Neutrophil (primary cell): ENCODE measurements at regions not wholly inside any gene's neighbourhood (a gene's known extent, or its start where the extent isn't known, plus 50 kb on each side); places are given as distances from the start of the nearest gene placed in this dataset.

Source experiments
- H3K27ac ChIP-seq: fragments of 200-600 bp; sonication (generic); 2 replicates; pipeline ENCODE4 v1.5.1; 2016; ENCODE audit warnings: mild to moderate bottlenecking, moderate library complexity
- H3K27me3 ChIP-seq: fragments of 200-600 bp; sonication (generic); 2 replicates; pipeline ENCODE4 v1.6.0; 2016; ENCODE audit warnings: mild to moderate bottlenecking
- H3K36me3 ChIP-seq: fragments of 200-600 bp; sonication (generic); 2 replicates; pipeline ENCODE4 v1.5.1; 2017
- H3K4me1 ChIP-seq, 2 experiments: fragments of 200-600 bp in 1 of 2; sonication (generic) in 1 of 2; 1 replicate in 1 of 2; 2 replicates in 1 of 2; pipeline versions ENCODE4 v1.5.1 to v1.6.1; 2013 to 2016; ENCODE audit warnings: low read depth in 1 of 2, low read length in 1 of 2, mild to moderate bottlenecking in 1 of 2, moderate library complexity in 1 of 2; ENCODE audit not compliant: control insufficient read depth in 1 of 2, insufficient read depth in 1 of 2
- H3K4me3 ChIP-seq, 2 experiments: fragments of 200-600 bp in 1 of 2; sonication (generic) in 1 of 2; 1 replicate in 1 of 2; 2 replicates in 1 of 2; pipeline ENCODE4 v1.5.1; 2013 to 2016; ENCODE audit warnings: low read depth in 1 of 2, low read length in 1 of 2, mild to moderate bottlenecking in 1 of 2, moderate library complexity in 1 of 2
- H3K9me3 ChIP-seq: fragments of 200-600 bp; sonication (generic); 2 replicates; pipeline ENCODE4 v1.5.1; 2016
- TF ChIP-seq, protein P1 (sequence below): fragments of 200-600 bp; sonication (generic); IDR thresholded peaks from 2 replicates; pipeline ENCODE4 v1.5.1; 2016; ENCODE audit warnings: antibody characterized with exemption

DNA sequence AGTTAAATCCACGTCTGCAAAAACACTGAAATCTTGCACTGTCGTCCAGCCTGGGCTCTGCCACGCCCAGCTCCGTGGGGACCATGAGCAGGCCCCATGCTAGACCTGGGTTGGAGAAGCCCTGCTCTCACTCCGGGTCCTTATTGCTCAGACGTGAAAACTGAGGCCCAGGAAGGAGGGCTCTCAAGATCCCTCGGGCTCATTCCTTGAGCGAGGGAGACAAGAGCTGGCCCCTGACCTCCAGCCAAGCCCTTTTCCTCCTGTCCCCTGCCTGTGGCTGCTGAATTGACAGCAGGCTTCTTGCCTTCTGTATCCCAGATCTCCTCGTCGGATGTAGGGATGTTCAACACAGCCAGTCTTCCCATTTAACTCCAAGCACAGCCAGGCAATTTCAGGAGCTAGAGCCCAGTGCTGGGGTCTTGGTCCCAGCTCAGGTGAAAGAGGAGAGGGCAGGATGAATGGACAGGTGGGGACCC, 109.5 kb downstream of the CPZ start:
- Histone ChIP-seq H3K27ac (no peak overlapping the region), H3K27me3 (peaks cover 29% of the 10 kb centered on the region), H3K36me3 (no peaks in the 10 kb centered on the region), H3K4me1 (no peaks in the 10 kb centered on the region), H3K9me3 (no peaks in the 10 kb centered on the region), H3K4me3 (no peak overlapping the region)
- TF ChIP-seq, protein P1, sequence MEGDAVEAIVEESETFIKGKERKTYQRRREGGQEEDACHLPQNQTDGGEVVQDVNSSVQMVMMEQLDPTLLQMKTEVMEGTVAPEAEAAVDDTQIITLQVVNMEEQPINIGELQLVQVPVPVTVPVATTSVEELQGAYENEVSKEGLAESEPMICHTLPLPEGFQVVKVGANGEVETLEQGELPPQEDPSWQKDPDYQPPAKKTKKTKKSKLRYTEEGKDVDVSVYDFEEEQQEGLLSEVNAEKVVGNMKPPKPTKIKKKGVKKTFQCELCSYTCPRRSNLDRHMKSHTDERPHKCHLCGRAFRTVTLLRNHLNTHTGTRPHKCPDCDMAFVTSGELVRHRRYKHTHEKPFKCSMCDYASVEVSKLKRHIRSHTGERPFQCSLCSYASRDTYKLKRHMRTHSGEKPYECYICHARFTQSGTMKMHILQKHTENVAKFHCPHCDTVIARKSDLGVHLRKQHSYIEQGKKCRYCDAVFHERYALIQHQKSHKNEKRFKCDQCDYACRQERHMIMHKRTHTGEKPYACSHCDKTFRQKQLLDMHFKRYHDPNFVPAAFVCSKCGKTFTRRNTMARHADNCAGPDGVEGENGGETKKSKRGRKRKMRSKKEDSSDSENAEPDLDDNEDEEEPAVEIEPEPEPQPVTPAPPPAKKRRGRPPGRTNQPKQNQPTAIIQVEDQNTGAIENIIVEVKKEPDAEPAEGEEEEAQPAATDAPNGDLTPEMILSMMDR: no peak

DNA sequence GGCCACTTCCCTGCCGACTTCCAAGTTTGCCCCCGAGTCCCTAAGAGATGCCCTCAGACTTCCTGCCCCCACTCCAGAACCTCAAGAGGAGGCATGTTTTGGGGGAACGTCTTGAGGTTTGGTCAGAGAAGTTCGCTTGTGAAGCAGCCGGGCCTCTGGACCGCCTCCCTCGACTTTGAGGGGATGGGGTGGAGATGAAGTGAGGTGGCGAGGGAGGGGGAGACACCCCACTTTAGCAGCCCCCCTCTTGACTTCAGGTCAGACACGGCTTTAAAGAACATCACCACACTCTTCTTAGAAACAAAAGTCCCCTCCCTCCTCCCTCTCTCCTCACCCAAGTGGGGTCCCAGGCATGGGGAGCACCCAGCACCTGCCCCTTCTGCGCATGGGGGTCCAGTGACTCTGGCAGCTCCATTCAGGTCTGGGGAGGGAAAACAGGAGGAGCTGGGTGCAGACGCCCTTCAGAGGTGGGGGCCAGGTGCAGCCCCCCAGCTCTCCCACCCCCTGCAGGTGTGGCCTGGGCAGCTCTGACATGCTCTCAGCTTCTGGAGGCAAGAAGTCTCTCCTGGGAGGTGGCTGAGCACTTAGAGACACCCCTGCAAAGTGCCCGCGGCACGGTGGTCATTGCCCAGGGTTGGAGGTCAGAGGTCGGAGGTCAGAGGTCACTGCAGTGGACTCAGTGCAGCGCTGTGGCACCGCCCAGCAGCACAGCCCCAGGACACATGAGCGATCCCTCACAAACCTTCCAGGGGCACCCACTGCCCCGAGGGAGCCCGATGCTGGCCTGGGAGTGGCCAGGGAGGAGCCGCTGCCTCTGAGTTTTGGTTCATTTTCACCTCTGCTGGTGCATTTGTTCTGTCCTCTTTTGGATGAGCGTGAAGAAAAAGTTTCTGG, 108.8 kb downstream of the CPZ start:
- Histone ChIP-seq H3K9me3 (no peaks in the 10 kb centered on the region), H3K27me3 (peaks cover 23% of the 10 kb centered on the region)
- TF ChIP-seq, protein P1: no peak

DNA sequence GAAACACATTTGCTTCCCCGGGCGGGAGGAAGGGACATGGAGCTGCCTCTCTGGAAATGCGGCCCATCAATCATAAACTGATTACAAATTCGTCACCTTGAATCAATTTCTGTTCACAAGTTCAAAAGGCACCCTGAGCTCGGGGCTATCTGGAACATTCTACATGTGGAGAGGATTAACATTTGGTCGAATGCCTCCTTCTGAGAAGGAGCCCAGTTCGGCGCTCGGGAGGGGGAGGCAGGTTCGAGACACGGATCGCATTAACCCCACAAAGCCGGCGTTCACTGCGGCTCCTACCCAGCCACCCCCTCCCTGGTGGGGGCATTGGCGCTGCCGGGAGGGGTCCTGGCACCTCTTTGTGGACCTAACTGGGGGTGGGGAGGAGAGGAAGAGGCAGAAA, 108.0 kb downstream of the CPZ start:
- Histone ChIP-seq H3K9me3 (no peaks in the 10 kb centered on the region), H3K4me3 (no peak overlapping the region), H3K27me3 (peaks cover 17% of the 10 kb centered on the region), H3K4me1 (no peaks in the 10 kb centered on the region), H3K27ac (no peak overlapping the region), H3K36me3 (no peaks in the 10 kb centered on the region)
- TF ChIP-seq, protein P1: no peak

More for the DNA sequence above, 108.8 kb downstream of the CPZ start:
- H3K4me3 ChIP-seq: no peak overlapping the region
- no peaks in the 10 kb centered on the region for H3K36me3 ChIP-seq
- H3K27ac ChIP-seq: no peak overlapping the region
- no peaks in the 10 kb centered on the region for H3K4me1 ChIP-seq

DNA sequence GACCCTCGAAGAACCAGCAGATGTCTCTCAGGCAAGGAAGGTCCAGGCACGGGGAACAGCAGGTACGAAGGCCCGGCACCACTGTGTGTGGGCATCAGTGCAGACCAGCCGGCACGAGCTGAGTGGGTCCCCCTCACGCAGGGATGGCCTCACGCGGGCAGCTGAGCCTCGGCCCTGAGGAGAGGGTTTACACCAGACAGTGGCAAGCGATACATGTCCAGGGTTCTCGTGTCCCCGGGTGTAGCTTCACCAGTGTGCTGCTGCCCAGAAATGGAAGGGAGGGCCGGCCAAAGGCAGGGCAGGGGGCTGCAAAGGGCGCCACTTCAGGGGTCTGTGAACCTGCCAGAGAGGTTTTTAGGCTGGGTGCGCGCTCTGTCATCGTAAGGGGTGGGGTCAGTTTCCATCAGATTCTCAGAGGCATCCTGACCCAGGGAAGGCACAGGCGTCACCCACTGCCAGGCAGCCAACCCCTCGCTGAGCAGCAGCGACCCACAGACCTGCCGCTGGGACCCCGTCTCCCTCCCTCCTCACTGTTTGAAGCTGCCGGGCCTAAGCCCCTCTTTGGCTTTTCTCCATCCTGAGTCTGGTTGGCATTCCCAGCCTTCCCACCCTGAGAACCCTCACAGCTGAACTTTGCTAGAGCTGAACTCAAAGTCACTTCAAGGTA, 107.0 kb downstream of the CPZ start:
- TF ChIP-seq, protein P1: no peak
- Histone ChIP-seq H3K27me3 (peaks cover 22% of the 10 kb centered on the region), H3K36me3 (no peaks in the 10 kb centered on the region), H3K4me3 (no peak overlapping the region), H3K27ac (no peak overlapping the region), H3K9me3 (no peaks in the 10 kb centered on the region), H3K4me1 (no peaks in the 10 kb centered on the region)

DNA sequence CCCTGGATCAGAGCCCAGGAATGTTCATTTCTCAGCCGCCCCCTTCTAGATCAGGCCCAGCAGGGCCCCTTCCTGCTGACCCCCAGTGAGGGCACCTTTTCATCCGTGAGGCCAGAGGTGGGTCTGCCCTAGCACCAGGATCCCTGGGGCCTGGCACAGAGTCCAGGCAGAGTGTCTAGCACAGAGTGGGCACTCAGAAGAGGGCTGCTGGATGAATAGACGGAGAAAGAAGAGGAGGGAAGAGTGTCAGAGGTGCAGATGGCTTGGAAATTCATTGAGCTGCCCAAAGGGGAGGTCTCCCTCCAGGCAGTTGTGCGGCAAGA, 106.5 kb downstream of the CPZ start:
- H3K27me3 ChIP-seq: peaks cover 27% of the 10 kb centered on the region
- no peaks in the 10 kb centered on the region for H3K4me1 ChIP-seq
- no peaks in the 10 kb centered on the region for H3K36me3 ChIP-seq
- no peak overlapping the region for H3K27ac ChIP-seq
- H3K4me3 ChIP-seq: no peak overlapping the region
- TF ChIP-seq, protein P1: no peak
- H3K9me3 ChIP-seq: no peaks in the 10 kb centered on the region
